ENCODE measurements at regions not wholly inside any gene's neighbourhood (a gene's known extent, or its start where the extent isn't known, plus 50 kb on each side); places are given as distances from the start of the nearest gene placed in this dataset.

GRCh38 chr2:173760553-173760952 lies 204.6 kb downstream of the SP3 start (continued):
- TF ChIP-seq, protein P1, sequence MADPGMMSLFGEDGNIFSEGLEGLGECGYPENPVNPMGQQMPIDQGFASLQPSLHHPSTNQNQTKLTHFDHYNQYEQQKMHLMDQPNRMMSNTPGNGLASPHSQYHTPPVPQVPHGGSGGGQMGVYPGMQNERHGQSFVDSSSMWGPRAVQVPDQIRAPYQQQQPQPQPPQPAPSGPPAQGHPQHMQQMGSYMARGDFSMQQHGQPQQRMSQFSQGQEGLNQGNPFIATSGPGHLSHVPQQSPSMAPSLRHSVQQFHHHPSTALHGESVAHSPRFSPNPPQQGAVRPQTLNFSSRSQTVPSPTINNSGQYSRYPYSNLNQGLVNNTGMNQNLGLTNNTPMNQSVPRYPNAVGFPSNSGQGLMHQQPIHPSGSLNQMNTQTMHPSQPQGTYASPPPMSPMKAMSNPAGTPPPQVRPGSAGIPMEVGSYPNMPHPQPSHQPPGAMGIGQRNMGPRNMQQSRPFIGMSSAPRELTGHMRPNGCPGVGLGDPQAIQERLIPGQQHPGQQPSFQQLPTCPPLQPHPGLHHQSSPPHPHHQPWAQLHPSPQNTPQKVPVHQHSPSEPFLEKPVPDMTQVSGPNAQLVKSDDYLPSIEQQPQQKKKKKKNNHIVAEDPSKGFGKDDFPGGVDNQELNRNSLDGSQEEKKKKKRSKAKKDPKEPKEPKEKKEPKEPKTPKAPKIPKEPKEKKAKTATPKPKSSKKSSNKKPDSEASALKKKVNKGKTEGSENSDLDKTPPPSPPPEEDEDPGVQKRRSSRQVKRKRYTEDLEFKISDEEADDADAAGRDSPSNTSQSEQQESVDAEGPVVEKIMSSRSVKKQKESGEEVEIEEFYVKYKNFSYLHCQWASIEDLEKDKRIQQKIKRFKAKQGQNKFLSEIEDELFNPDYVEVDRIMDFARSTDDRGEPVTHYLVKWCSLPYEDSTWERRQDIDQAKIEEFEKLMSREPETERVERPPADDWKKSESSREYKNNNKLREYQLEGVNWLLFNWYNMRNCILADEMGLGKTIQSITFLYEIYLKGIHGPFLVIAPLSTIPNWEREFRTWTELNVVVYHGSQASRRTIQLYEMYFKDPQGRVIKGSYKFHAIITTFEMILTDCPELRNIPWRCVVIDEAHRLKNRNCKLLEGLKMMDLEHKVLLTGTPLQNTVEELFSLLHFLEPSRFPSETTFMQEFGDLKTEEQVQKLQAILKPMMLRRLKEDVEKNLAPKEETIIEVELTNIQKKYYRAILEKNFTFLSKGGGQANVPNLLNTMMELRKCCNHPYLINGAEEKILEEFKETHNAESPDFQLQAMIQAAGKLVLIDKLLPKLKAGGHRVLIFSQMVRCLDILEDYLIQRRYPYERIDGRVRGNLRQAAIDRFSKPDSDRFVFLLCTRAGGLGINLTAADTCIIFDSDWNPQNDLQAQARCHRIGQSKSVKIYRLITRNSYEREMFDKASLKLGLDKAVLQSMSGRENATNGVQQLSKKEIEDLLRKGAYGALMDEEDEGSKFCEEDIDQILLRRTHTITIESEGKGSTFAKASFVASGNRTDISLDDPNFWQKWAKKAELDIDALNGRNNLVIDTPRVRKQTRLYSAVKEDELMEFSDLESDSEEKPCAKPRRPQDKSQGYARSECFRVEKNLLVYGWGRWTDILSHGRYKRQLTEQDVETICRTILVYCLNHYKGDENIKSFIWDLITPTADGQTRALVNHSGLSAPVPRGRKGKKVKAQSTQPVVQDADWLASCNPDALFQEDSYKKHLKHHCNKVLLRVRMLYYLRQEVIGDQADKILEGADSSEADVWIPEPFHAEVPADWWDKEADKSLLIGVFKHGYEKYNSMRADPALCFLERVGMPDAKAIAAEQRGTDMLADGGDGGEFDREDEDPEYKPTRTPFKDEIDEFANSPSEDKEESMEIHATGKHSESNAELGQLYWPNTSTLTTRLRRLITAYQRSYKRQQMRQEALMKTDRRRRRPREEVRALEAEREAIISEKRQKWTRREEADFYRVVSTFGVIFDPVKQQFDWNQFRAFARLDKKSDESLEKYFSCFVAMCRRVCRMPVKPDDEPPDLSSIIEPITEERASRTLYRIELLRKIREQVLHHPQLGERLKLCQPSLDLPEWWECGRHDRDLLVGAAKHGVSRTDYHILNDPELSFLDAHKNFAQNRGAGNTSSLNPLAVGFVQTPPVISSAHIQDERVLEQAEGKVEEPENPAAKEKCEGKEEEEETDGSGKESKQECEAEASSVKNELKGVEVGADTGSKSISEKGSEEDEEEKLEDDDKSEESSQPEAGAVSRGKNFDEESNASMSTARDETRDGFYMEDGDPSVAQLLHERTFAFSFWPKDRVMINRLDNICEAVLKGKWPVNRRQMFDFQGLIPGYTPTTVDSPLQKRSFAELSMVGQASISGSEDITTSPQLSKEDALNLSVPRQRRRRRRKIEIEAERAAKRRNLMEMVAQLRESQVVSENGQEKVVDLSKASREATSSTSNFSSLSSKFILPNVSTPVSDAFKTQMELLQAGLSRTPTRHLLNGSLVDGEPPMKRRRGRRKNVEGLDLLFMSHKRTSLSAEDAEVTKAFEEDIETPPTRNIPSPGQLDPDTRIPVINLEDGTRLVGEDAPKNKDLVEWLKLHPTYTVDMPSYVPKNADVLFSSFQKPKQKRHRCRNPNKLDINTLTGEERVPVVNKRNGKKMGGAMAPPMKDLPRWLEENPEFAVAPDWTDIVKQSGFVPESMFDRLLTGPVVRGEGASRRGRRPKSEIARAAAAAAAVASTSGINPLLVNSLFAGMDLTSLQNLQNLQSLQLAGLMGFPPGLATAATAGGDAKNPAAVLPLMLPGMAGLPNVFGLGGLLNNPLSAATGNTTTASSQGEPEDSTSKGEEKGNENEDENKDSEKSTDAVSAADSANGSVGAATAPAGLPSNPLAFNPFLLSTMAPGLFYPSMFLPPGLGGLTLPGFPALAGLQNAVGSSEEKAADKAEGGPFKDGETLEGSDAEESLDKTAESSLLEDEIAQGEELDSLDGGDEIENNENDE (IDR thresholded peaks at IDR 0.05; ENCODE audit: insufficient replicate concordance, low read length), result no peak
- no peak for TF ChIP-seq RBBP5 (IDR thresholded peaks at IDR 0.05; ENCODE audit: borderline replicate concordance, low read depth, low read length)
- TF ChIP-seq EP300 (IDR thresholded peaks at IDR 0.05; ENCODE audit: borderline replicate concordance in 1 of 2, low read depth in 2 of 2, low read length in 2 of 2), result no peak
- no peak for TF ChIP-seq EGR1 (IDR thresholded peaks at IDR 0.05; ENCODE audit: borderline replicate concordance, low read depth, low read length)
- no peak for TF ChIP-seq CTBP2 (IDR thresholded peaks at IDR 0.05; ENCODE audit: borderline replicate concordance, insufficient read depth, insufficient read length, low read length)
- no peak for TF ChIP-seq CHD2 (IDR thresholded peaks at IDR 0.05; ENCODE audit: low read length)
- TF ChIP-seq ATF2 (IDR thresholded peaks at IDR 0.05; ENCODE audit: low read length), result no peak
- no peak for TF ChIP-seq MAFK (IDR thresholded peaks at IDR 0.05; ENCODE audit: low read depth, low read length)
- no peak for TF ChIP-seq TBP (IDR thresholded peaks at IDR 0.05; ENCODE audit: low read depth, low read length)
- TF ChIP-seq TAF7 (optimal IDR thresholded peaks at IDR 0.05; ENCODE audit: borderline replicate concordance, low read depth, low read length), result no peak
